GM21619 (cell line): ENCODE measurements at regions not wholly inside any gene's neighbourhood (a gene's known extent, or its start where the extent isn't known, plus 50 kb on each side); places are given as distances from the start of the nearest gene placed in this dataset.

ENCODE experiments used
- ATAC-seq: cut with Tn5 transposase; IDR thresholded peaks from one replicate; pipeline ENCODE4 v1.9.1; 2021; ENCODE audit not compliant: unreplicated experiment

DNA sequence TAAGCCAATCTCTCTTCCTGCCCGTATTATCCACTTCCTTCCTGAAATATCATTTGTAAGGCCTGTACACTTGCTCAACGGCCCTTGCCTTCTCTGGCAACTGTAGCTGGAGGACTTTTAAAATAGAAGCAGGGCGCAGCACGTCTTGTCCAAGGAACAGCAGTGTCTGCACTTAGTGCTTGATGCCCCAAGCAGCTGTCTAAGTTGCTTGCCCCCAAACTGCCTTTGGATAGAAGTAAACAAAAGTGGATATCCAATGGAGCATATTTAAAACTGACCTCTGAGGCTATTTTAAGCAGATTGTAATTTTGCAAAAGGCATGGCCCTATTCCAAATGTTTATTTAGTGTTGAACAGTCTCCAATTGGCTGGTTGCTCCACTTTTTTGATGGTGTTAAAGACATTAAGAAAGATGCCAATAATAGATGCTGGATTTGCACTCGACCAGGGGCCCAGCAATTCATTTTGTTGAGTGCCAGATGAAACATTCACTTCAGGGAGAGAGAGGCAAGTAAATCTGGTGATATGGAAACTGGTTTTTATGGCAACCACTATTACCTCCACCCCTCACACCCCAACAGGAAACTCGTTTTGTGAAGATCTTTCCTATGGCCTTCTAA lies 526.8 kb upstream of the TBL1XR1 start:
- no peak for ATAC-seq

DNA sequence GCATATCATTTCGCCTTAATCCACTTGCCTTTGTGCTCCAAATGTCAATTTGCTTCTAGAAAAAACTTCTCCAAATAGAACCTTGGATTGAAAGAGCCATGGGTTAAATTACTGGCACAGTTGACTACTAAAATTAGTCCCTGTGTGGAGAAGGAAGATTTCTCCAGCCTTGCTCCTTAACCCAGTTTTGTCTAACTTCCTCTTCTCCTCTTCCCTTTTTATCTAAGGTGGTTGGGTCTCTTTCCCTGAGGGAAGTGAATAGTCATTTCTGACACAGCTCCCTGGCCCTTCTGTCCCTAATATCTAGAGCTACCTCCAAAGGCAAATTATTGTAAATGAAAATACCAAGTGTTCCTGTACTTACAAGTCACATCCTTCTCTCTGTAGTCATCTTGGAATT lies 527.9 kb upstream of the TBL1XR1 start:
- no peak for ATAC-seq

DNA sequence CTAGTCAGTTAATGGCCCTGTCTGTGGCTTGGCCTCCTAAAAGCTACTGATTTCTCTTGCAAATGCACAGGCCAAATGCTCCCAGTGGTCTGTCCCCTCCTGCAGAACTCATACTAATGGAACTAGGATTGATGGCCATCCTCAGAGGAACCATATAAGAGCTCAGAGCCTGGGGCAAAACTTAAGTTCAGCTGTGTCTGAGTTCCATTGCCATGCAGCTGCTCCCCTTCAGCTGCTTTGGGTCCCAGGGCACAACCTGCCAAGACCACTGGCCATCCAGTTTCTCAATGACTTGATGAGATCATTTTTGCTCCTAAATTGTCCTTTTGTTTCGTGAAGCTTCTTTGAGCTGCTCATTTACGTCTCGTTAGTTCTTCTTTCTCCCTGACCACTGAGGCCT lies 529.5 kb upstream of the TBL1XR1 start:
- no peak for ATAC-seq

DNA sequence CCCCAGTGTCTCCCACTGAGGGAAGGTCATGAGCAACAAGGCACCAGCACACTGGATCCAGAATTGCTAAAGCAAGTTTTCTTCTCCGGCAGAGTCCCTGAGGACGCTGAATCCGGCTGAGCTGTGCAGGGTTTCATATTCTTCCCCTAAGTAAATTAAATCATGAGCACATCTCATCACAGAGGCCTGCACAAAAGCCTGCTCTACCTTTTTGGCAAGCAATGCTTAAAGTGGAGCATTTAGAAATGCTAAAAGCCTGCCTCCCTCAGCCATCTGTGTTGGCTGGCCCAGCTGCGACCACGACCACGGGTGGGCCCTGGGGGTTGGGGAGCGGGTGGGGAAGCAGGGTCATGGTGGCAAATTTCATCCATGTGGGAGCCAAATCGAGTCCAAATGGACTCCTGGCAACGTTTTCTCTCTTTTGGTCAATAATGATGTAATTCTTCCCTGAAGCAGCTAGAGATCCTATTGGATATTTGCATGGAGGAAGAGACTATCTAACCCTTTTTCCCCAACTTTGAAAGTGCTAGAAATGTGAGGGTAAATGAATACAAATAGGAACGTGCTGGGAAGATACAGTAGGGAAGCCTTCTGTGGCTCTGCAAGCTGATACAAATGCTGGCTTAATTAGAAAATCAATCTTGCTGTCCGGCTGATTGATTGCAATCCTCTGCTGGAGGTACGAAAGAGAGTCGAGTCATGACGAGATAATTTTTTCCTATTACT lies 532.8 kb upstream of the TBL1XR1 start:
- ATAC-seq: no peak

DNA sequence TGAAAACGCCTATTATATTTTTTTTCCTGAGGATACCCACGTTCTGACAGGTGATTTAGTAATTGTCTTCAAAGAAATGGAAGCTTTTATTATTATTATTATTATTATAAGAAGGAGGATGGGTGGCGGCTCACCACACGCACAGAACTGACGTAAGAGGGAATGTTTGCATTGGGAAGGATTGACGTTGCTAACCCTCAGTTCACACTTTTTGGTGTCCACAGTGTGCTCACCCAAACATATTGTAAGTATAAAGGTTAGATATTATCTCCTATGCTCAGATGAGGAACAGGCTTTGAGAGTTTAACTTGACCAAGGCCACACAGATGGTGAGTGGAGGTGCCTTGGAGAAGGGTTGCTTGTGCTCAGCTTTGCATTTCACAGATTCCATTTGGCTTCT lies 533.5 kb upstream of the TBL1XR1 start:
- no peak for ATAC-seq

DNA sequence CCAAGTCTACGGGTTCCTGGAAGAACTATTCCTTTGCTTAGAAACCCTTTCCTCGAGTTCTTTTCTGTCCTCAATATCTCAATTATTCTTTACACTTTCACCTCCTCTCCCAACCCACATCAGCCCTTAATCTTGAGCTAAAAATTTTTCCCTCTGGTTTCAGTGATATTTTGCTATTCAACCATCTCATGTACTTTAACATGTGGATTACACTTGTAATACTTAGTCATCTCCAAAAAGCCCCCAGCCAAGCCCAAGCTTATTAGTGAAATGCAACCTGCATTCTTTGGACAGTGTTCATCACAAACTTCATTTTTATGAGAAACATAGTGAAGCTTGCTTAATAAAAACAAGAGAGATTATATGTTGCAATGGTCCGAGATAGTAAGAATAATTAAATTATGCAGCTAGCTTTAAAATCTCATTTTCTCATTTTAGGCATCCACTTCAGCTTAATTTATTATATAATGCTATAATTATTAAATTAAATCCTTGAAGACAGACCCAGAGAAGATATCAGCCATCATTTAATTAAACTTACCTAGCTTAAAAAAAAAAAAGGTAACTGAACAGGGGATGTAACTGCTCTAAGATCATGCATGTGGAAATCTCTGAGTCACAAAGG lies 534.5 kb upstream of the TBL1XR1 start:
- ATAC-seq: no peak

DNA sequence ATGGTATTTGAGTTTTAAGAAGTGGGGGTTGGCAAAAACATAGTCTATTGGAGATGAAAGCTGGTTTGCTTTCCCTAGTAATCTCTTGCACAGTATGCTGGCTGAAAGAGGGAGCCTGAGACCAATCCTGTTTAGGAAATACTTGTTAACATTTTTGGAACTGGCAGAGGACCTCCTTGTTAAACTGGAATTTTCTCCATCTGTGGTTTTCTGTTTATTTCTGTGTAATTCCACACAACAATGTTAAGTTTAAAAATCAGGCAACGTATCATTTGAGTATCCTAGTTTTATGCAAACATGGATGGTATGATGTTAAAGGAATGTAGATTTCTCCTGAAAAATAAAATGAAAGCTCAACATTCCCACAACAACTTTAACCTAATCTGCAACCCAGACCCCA lies 536.0 kb upstream of the TBL1XR1 start:
- no peak for ATAC-seq

DNA sequence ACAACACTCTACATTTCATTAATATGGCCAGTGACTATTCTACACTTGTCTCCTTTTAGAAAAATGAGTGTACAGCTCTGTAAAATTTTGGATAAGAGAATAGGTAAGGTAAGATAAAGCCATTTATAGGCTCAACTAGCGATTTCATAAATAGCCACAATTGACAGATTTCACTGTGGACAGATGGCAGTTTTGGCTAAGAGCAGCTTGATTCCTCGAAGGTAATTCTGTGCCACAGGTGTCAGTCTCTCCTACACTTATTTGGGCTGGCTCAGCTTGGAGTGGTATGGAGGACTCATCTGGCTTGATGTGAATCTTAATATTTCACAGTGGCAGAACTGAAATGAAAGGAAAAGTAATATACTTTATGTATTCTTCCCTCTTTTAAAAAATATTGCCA lies 536.7 kb upstream of the TBL1XR1 start:
- ATAC-seq: no peak

DNA sequence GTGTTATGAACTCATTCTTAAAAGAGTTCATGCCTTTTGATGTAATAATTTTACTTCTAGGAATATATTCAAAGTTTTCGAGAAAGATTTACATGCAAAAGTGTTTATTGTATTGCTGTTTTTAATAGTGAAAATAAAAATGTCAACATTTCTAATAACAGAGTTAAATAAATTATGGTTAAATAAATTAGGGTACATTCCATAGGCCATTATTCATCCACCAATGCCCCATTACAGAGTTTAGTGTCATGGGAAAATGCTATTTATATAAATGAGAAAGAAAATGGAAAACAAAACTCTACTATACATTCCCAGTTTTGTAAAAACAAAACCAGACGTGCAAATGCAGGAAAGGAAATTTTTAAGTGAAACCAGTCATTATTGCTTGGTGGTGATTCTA lies 538.1 kb upstream of the TBL1XR1 start:
- ATAC-seq: no peak

DNA sequence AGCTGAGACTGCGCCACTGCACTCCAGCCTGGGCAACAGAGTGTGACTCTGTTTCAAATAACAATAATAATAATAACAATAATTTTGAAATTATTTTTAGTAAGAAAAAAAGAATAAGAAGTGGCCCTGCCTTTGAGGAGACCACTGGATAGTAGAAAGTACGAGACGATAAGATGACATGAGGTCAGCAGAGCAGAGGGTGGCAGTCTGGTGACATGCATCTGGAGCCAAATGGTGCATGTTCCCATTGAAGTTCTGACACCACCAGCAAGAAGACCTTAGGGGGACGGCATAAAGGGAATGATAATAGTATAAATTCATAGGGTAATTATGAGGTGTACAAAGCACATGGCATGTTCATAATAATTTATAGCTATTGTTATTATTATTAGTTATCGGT lies 542.2 kb upstream of the TBL1XR1 start:
- ATAC-seq: no peak

DNA sequence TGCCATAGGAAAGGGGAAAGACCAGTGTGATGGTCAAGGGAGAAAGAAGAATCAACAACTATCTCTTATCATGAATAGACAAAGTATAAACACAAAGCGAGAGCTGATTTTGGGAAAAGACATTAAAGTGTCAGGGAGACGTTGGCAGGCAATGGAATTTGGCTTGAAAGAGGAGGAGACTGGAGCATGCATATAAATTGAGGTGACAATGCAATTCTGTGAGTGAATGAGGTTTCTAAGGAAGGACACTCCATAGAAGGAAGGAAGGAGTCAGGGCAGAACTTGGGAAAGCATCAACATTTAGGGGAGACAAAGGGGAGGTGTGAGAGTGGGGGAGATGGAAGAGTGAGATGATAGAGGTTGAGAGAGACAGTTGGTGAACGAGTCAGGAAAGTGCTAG lies 543.0 kb upstream of the TBL1XR1 start:
- no peak for ATAC-seq

DNA sequence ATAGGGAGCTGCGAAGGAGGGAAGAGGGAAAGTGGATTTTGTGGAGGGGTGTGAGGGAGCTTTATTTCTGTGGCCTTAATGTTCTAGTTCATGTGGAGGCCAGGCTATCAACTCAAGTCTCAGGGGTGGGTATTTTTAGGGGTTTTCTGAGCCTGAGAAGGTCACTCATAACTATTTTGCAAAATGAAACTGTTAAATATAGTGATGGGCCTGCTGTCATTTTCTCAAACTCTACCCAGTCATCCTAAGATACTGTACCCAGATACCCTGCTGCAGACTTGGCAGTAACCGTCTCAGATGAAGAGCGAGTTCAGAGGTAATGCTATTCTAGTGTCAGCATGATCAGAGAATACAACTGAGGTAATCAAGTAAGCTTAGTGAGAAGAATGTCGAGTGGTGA lies 545.0 kb upstream of the TBL1XR1 start:
- peak; percentile 74 for ATAC-seq

DNA sequence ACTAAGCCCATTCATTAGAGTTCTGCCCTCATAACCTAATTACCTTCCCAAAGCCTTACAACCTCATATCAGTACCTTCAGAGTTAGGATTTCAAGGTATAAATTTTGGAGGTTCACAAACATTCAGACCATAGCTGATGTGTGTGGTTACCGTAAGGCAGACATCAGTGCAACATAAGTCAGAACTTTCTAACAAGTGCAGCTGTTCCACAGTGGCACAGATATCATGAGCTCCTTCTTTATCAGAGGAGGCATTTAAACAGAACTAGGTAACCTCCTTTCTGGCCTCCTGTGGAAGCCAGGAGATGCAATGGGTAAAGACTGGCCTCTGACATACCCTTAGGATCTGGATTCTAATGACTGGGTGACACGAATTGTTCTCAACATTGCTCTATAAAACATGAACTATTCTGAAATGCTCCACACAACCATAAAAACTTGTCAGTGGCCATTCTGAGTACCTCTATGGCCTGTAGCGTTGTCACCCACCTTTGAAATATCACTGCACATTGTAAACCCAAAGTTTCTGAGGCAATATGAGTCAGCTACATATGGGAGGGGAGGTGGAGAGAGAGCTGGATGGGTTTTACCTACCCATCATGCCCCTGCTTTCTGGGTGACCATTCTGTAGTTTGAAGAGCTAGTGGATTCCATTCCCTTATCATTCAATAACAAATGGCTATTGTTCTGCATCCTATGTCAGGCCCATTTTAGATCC lies 546.0 kb upstream of the TBL1XR1 start:
- no peak for ATAC-seq

DNA sequence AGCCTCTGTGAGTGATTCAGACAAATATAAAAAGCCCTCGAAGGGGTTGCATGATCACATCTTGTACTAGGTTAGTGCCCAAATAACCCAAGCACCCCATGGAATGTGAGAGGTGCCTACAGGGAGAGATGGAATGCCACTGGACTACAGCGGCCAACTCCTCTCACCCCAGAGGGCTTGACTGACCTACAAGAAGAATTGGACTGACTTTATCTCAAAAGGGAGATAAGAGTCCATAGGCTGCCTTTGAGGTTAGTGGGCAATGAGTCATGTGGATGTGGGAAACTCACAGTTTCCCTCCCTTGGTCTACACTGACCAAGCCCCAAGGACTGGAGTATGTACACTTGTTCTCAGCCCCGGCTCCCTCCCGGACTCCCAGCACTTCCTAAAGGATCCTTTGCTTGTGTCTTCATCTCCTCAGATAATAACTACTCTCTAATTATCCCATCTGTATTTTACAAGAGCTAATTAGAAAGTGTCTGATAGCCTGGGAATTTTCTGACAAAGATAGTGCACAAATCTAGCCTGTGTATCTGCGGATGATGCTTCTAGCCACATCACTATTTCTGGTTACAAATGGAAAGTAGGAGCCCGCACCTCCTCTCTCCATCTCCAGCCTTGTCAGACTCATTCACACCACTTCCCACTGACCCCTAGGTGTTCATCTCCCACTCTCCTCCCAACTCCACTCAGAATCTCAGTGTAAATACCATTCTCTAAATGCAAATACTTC lies 547.8 kb upstream of the TBL1XR1 start:
- ATAC-seq: no peak

DNA sequence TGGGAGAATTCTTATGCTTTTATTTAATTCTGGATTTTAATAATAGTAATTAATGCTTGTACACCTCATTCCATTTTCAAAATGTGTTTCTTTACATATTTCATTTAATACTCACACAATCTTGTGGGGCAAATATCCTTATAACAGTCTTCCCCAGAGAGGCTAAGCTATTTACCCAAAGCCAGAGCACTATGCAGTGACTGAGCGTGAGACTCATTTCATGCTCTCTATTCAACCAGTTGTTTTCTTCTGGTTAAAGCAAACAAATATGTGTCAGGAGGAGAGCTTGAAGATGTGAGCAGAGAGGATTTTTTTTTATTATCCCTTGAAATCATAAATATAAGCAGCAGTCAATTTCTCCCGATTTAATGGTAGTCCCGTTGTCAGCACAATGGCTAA lies 548.3 kb upstream of the TBL1XR1 start:
- no peak for ATAC-seq

DNA sequence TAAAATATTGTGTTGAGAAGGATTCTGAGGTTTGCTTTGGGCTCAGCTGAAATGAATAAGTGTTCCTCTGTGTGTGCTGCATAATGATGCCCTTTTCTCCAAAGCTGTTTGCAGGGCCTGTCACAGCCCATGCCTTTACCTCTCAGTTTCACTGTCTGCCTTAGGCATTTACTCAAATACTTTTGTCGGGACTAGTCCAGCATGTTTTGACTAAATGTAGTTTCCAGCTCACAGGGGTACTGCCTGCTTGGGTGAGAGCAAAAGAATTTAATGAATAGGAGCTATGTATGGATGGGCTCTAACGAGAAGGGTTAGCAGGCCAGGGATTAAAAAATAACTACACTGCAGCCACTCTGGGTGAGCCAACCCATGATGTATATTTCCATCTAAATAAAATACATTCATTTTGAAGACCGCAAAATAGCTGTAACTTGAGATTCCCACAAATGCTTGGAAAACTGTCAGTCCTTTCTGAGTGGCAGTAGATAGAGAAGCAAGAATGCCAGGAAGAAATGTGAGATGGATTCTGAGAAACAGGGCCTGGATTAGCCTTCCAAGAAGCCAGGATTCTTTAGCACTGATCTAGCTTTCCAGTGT lies 549.2 kb upstream of the TBL1XR1 start:
- no peak for ATAC-seq

DNA sequence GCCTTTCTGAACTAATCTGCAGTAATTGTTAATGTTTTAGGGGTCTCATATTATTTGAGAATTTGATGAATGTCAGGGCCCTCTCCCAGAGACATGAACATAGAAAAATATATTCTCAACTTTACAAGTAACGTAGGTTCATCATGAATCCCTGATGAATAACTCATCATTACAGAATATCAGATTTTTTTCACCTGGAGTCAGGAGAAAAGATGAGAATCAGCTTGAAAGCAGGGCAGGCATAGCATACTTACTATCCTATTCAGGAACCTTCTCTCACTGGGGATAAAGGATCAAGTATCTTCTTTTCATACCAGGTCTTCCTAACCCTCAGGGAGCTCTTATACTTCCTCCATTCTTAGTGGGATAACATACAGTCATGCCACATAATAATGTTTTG lies 552.6 kb upstream of the TBL1XR1 start:
- ATAC-seq: no peak

DNA sequence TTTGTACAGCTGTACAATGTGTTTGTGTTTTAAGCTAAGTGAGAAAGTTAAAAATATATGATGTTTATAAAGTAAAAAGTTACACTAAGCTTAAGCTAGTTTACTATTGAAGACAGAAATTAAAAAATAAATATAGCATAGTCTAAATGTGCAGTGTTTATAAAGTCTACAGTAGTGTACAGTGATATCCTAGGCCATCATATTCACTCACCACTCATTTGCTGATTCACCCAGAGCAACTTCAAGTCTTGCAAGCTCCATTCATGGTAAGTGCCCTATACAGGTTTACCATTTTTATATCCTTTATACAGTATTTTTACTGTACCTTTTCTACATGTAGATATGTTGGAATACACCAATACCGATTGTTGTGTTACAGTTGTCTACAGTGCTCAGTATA lies 553.2 kb upstream of the TBL1XR1 start:
- no peak for ATAC-seq

DNA sequence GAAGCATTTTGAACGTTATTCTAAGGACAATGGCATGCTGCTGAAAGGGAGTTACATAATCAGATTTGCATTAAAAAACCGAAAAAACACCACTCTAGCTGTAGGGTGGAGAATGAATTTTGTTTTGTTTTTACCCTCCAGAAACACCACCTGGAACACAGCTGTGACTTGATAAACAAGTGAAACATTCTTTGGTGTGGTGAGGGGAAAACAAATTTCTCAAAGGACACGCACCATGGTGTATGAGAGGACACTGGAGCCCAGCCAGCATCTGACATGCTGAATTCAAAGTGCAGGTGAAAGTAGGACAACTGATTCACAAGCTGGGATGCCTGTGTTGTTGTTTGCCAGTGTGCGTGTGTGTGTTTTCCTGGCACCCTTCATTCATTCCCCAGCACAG lies 554.5 kb upstream of the TBL1XR1 start:
- ATAC-seq: peak; percentile 49

DNA sequence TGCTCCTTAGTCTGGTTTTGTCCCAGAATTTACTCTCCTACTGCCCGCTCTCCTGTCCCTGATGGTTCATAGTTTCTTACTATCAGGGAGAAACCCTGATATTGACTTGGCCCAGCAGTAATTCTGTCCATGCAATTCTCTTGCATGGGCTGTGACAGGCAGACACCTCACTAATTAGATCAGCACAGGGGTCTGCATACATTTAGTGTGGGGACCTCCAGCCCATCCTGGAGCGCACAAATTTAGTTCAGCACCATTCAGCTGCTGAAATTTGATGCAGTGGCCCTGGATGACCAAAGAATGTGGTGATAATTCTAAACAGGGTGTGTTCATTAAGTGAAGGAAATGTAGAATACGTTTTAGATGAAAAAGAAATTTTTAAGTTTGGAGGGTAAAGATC lies 555.5 kb upstream of the TBL1XR1 start:
- no peak for ATAC-seq
